Endothelial cell (in vitro differentiated cells): ENCODE measurements at regions not wholly inside any gene's neighbourhood (a gene's known extent, or its start where the extent isn't known, plus 50 kb on each side); places are given as distances from the start of the nearest gene placed in this dataset.

ENCODE experiments used
- DNase-seq: peaks from one replicate; pipeline ENCODE4 v3.0.0; 2021; ENCODE audit warnings: low spot score
- H3K27ac Mint-ChIP-seq: one replicate; pipeline ENCODE4 v1.8.0; 2021; ENCODE audit warnings: mixed read lengths, inconsistent platforms; ENCODE audit not compliant: unreplicated experiment
- H3K27me3 Mint-ChIP-seq: one replicate; pipeline ENCODE4 v1.8.0; 2021; ENCODE audit warnings: mild to moderate bottlenecking, moderate library complexity, mixed read lengths, inconsistent platforms; ENCODE audit not compliant: unreplicated experiment
- H3K36me3 Mint-ChIP-seq: one replicate; pipeline ENCODE4 v1.8.0; 2021; ENCODE audit warnings: mild to moderate bottlenecking, low read depth, mixed read lengths, inconsistent platforms; ENCODE audit not compliant: unreplicated experiment
- H3K4me1 Mint-ChIP-seq: one replicate; pipeline ENCODE4 v1.8.0; 2021; ENCODE audit warnings: mild to moderate bottlenecking, mixed read lengths, inconsistent platforms; ENCODE audit not compliant: unreplicated experiment
- H3K4me3 Mint-ChIP-seq: one replicate; pipeline ENCODE4 v1.8.0; 2021; ENCODE audit warnings: mild to moderate bottlenecking, mixed read lengths, inconsistent platforms; ENCODE audit not compliant: unreplicated experiment
- H3K9me3 Mint-ChIP-seq: one replicate; pipeline ENCODE4 v1.8.0; 2021; ENCODE audit warnings: mixed read lengths, inconsistent platforms; ENCODE audit not compliant: unreplicated experiment
- TF ChIP-seq, protein P1 (sequence below): fragments of 200-600 bp; sonication (generic); IDR thresholded peaks from one replicate; pipeline ENCODE4 v1.5.0; 2021; ENCODE audit warnings: antibody characterized with exemption; ENCODE audit not compliant: unreplicated experiment

DNA sequence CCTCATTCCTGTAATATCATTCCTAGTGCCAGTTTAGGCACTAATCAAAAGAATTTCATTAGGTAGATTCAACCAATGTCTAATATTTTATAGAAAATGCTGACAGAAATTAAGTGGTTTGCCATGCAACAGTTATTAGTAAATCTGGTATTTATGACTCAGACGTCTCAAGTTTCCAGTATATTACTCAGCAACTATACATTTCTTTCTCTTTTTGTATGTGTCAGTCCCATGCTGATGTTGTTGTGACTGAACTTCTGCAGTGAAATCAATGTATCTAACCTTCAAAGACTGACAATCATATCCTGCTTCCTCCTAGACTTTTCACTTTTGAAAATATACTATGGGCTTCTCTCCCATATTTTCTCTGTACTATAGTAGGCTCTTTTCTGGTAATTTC lies 822.5 kb downstream of the NR2F1-AS1 start:
- no peak overlapping the region for H3K27ac Mint-ChIP-seq
- H3K27me3 Mint-ChIP-seq: no peaks in the 10 kb centered on the region
- no peak overlapping the region for H3K4me3 Mint-ChIP-seq
- H3K9me3 Mint-ChIP-seq: no peaks in the 10 kb centered on the region
- TF ChIP-seq, protein P1, sequence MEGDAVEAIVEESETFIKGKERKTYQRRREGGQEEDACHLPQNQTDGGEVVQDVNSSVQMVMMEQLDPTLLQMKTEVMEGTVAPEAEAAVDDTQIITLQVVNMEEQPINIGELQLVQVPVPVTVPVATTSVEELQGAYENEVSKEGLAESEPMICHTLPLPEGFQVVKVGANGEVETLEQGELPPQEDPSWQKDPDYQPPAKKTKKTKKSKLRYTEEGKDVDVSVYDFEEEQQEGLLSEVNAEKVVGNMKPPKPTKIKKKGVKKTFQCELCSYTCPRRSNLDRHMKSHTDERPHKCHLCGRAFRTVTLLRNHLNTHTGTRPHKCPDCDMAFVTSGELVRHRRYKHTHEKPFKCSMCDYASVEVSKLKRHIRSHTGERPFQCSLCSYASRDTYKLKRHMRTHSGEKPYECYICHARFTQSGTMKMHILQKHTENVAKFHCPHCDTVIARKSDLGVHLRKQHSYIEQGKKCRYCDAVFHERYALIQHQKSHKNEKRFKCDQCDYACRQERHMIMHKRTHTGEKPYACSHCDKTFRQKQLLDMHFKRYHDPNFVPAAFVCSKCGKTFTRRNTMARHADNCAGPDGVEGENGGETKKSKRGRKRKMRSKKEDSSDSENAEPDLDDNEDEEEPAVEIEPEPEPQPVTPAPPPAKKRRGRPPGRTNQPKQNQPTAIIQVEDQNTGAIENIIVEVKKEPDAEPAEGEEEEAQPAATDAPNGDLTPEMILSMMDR: no peak
- no peak for DNase-seq
- H3K36me3 Mint-ChIP-seq: no peaks in the 10 kb centered on the region
- H3K4me1 Mint-ChIP-seq: no peaks in the 10 kb centered on the region

DNA sequence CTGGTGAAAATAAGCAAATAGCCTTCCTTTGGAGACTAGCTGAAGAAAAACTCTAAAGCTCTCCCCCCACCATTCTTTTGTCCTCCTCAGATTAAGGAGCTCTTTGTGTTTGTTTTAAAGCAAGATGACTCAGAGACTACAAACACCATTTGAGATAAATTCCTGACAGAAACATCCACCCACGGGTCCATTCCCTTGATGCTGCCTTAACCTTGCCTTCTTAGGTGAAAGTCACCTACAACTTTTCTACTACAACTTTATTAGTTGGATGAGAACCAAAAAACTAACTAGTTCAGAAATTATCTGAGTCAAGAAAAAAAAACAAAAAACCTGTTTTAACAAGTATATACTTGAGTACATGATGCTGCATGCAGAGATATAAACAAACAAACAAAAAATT lies 831.1 kb downstream of the NR2F1-AS1 start:
- H3K27ac Mint-ChIP-seq: no peak overlapping the region
- no peak for DNase-seq
- no peaks in the 10 kb centered on the region for H3K9me3 Mint-ChIP-seq
- no peaks in the 10 kb centered on the region for H3K27me3 Mint-ChIP-seq
- no peaks in the 10 kb centered on the region for H3K36me3 Mint-ChIP-seq
- TF ChIP-seq, protein P1: no peak
- no peak overlapping the region for H3K4me3 Mint-ChIP-seq
- H3K4me1 Mint-ChIP-seq: no peaks in the 10 kb centered on the region

DNA sequence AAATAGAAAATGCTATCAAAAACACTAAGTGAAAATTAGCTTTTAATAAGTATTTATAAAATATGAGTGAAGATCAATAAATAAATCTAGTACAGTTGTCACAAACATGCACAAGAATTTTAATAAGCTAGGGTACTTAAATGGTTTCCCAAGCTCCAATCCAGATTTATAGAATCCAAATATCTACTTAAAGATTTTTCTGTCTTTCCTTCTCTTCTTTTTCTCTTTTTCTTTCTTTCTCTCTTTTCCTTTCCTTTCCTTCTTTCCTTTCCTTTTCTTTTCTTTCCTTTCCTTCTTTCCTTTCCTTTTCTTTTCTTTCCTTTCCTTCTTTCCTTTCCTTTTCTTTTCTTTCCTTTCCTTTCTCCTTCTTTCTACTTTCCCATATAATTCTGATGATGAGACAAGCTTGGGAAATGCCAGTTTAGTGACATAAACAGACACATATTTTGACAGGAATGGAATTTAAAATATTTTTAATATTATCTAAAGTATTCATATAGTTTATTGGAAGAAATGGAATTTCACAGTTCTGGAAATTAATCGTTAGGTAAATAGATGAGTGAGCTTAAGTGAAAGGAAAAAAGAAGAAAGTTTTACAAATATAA lies 832.8 kb downstream of the NR2F1-AS1 start:
- H3K4me3 Mint-ChIP-seq: no peak overlapping the region
- DNase-seq: no peak
- no peaks in the 10 kb centered on the region for H3K36me3 Mint-ChIP-seq
- no peaks in the 10 kb centered on the region for H3K27me3 Mint-ChIP-seq
- no peaks in the 10 kb centered on the region for H3K4me1 Mint-ChIP-seq
- TF ChIP-seq, protein P1: no peak
- H3K9me3 Mint-ChIP-seq: no peaks in the 10 kb centered on the region
- no peak overlapping the region for H3K27ac Mint-ChIP-seq

DNA sequence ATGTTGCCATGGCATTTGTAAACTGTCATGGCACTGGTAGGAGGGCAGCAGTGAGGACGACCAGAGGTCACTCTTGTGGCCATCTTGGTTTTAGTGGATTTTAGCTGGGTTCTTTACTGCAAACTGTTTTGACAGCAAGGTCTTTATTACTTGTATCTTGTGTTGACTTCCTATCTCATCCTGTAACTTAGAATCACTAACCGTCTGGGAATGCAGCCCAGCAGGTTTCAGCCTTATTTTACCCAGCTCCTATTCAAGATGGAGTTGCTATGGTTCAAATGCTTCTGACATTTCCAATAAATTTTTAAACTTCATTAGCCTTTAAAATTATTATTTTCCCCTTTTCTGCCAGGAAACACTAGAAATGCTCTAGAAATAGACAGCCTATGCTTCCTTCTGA lies 839.1 kb downstream of the NR2F1-AS1 start:
- H3K9me3 Mint-ChIP-seq: no peaks in the 10 kb centered on the region
- no peaks in the 10 kb centered on the region for H3K27me3 Mint-ChIP-seq
- no peaks in the 10 kb centered on the region for H3K4me1 Mint-ChIP-seq
- no peaks in the 10 kb centered on the region for H3K36me3 Mint-ChIP-seq
- DNase-seq: no peak
- H3K4me3 Mint-ChIP-seq: no peak overlapping the region
- TF ChIP-seq, protein P1: no peak
- no peak overlapping the region for H3K27ac Mint-ChIP-seq

- TF ChIP-seq, protein P1: no peak
- Mint-ChIP-seq H3K9me3 (no peaks in the 10 kb centered on the region), H3K27ac (no peak overlapping the region), H3K36me3 (no peaks in the 10 kb centered on the region), H3K4me3 (no peak overlapping the region), H3K27me3 (no peaks in the 10 kb centered on the region), H3K4me1 (no peaks in the 10 kb centered on the region)
- no peak for DNase-seq
Observed at GRCh38 chr5:92734211-92734940, 846.6 kb downstream of the NR2F1-AS1 start.
